HG02870 (cell line): ENCODE measurements at regions not wholly inside any gene's neighbourhood (a gene's known extent, or its start where the extent isn't known, plus 50 kb on each side); places are given as distances from the start of the nearest gene placed in this dataset.
"Not testable (repeated sequence)": the region's sequence is repeated elsewhere in the genome, so short reads cannot be mapped to it uniquely, and the experiment has no call there.

Source experiments
- ATAC-seq: cut with Tn5 transposase; IDR thresholded peaks from one replicate; pipeline ENCODE4 v1.9.1; 2021; ENCODE audit warnings: mild to moderate bottlenecking, moderate library complexity; ENCODE audit not compliant: unreplicated experiment

GRCh38 chr12:47352067-47352466 is 272.3 kb upstream of the AMIGO2 start:
- no peak for ATAC-seq

GRCh38 chr12:47351526-47351925 is 271.8 kb upstream of the AMIGO2 start:
- ATAC-seq: no peak

DNA sequence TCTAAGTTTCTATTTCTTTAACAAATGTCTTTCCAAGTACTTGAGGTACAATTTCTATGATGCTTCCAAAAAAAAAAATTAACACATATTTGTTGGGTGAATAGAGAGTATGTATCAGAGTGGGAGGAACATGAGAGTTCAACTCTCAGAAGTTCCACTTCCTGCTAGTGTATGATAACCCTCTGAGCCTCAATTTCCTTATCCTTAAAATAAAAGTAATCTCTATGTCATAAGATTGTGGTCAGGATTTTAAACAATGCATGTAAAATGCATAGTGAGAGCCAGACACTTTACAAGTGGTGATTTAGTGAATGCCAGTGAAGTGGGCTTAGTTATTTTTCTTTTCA is 270.3 kb upstream of the AMIGO2 start:
- no peak for ATAC-seq

DNA sequence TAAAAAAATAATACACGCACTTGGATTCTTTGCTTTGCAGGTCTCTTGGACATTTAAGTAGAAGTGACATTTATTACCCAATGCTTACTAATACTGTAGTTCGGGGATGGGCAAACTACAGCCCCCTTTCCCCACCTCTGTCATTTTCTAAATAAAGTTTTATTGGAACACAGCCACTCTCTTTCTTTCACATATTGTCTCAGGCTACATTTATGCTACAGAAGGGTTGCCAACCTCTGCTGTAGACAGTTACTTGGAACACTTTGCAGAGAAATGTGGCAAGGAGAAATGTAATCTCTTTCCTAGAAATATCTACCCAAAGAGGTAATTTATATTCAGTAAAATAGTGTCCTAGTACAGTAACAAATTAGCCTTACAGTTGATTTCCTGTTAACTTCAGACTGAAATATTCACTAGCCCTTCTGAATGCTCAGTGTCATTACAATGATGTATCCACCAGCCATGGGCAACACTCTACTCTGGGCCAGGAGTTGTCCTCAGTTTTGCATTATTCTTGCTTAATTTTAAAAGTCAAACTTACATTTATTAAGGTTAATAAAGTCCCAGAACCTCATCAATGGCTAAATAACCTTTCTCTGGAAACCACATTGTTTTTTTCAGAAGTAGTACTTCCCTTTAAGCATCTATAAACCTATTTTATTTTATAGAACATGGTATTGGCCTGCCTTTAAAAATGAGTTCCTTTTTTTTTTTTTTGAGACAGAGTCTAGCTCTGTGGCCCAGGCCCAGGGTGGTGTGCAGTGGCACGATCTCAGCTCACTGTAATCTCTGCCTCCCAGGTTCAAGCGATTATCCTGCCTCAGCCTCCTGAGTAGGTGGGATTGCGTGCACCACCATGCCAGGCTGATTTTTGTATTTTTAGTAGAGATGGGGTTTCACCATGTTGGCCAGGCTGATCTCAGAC is 269.6 kb upstream of the AMIGO2 start:
- no peak for ATAC-seq

- ATAC-seq: no peak
Measured at GRCh38 chr12:47348206-47348605, 268.4 kb upstream of the AMIGO2 start.

DNA sequence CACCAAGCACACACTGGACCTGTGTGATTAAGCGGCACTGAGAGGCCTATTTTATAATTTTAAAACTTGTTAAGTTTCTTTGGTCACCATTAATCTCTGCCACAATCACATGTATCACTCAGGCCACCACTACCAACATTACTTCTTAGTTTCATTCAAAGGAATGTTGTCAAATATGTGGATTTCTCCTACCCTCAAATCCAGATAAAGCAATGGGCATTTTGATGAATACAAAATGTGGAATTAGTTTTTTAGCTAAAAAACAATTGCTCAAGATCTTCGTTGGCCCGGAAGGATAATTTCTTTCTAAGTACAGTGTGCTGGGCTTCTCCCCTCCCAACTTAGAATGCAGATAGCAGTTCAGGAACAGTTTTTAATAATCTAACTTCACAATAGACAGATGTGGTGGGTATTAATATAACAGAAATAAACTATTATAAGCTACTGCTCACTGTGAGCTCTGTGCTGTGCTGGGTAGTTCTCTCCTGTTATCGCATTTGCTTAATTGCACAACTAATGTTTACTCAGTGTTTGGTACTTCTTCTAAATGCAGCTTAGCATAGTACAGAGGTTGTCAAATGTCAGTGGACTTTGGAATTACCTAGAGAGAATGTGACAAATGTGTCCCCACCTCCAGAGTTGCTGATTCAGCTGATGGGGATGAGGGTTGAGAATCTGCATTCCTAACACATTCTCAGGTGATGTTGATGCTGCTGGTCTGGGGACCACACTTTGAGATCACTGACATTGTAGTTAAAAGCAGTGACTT is 266.7 kb upstream of the AMIGO2 start:
- ATAC-seq: no peak

GRCh38 chr12:47343684-47344567 is 264.2 kb upstream of the AMIGO2 start:
- no peak for ATAC-seq

DNA sequence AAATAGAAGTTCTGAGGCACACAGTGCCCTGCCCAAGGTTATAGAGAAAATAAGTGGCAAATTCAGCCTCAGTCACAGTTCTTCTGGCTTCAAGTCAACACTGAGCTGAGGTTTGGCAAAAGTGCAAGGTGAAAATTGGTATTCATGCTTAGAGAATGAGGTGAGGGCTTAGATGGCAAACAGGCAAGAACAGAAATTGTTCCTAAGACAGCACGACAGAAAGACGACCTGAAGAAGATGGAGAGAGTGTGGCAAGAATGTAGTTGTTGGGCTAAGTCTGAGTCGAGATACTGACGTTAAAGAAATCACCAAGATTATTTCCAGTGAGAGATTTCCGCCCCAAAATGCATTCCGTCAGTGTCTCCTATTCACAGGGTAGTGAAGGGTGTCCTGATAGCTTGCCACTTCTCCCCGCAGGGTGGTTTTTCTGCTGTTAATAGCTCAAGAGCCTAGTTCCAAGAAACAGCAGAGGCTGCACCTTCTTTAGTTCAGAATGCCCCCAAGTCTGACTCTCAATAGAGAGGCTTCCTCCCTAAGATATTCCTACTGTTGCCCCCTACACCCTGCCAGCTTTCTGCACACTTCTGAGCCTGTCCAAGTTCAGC is 260.8 kb upstream of the AMIGO2 start:
- no peak for ATAC-seq

DNA sequence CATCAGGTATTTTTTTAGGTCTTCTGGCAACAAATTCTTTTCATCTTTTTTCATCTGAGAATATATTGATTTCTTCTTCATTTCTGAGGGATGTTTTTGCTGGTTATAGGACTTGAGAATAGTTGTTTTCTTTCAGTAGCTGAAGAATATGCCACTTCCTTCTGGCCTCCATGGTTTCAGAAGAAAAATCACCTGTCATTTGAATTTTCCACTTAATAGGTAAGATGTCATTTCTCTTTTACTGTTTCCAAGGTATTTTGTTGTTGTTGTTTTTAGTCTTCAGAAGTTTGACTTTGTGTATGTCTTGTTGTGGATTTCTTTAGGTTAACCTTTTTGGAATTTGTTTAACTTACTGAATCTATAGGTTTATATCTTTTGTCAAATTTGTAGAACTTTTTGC is 257.8 kb upstream of the AMIGO2 start:
- no peak for ATAC-seq

- ATAC-seq: not testable (repeated sequence)
Measured at GRCh38 chr12:47333271-47333858, 253.6 kb upstream of the AMIGO2 start.

- ATAC-seq: no peak
Measured at GRCh38 chr12:47328831-47329545, 249.2 kb upstream of the AMIGO2 start.

DNA sequence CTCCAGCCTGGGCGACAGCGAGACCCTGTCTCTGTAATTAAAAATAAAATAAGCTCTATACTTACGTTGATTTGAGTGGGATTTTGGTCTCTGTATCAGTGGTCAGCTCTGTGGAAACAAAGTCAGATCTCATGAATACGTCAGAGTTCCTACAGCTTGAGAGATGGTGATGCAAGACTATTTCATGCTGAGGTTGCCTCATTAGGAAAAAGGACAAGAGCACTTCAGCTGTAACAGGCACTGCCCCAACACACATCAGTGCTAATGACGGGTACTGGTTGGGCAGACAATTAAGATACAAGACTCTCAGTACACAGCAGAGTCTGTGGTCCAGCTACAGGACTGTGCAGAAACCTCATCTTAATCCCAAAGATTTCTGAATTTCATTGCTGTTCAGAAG is 246.4 kb upstream of the AMIGO2 start:
- no peak for ATAC-seq

DNA sequence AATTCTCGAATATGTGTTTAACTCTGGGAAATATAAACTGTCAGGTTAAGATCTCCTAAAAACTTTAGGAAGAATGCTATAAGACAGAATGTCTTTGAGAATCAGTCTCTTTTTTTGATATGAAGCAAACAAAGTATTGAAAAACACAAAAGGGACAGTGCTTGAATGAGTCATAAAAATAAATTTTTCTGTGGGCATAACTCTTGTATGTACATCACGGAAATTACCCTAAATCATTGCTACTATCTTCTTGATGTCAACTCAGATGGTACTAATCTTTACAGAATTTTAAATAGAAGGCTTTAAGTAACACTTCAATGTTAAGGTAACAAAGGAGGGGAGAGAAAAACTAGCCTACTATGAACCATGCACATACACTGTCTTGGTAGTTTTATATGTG is 244.0 kb upstream of the AMIGO2 start:
- no peak for ATAC-seq

DNA sequence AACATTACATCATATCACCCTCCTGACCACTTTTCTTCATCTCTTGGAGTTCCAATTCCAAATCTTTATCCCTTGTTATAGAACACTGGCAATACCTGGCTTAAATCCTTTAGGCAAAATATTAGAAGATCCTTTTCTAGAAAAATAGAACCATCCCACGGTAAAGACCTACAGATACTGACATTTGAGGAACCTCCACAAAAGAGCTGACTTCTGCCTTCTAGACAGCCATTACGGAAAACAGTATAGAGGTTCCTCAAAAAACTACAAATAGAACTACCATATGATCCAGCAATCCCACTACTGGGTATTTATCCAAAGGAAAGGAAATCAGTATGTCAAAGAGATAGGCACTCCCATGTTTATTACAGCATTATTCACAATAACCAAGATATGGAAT is 241.7 kb upstream of the AMIGO2 start:
- ATAC-seq: no peak

- ATAC-seq: no peak
Measured at GRCh38 chr12:47319746-47320145, 240.0 kb upstream of the AMIGO2 start.

DNA sequence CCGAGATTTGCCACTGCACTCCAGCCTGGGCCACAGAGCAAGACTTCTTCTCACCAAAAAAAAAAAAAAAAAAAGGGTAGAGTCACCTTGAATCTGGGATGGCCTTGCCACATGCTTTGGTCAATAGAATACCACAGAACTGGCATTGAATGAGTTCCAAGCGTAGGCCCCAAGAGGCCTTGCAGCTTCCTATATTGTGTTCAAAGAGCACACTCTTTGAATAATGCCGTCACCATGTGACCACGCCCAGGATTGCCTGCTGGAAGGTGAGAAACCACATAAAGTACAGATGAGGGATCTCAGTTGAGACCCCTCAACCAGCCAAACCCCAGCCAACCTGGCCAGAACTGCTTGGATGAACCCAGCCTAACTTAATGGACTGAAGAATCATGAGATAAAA is 239.2 kb upstream of the AMIGO2 start:
- no peak for ATAC-seq

- ATAC-seq: no peak
Measured at GRCh38 chr12:47317175-47317915, 237.6 kb upstream of the AMIGO2 start.

DNA sequence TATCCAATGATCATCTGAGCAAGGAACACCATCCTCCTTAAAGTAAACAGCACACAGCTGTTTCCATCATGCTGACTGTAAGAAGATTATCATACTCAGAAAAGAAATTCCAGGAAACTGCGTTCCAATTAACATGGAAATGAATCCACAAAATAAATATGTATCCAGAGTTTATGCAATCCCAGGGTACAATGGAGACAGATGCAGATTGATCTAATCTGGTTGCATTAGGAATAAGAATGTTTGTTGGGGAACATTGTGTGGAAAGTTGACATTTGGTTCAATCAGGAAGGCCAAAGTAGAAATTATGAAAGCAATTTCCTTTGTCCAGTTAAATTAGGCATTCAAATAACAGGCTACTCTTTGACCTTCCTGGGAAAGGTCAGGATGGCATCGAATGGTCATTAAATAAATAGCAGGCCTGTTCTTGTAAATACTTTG is 236.9 kb upstream of the AMIGO2 start:
- ATAC-seq: no peak

GRCh38 chr12:47314996-47315395 is 235.2 kb upstream of the AMIGO2 start:
- no peak for ATAC-seq
